ENCODE measurements at regions not wholly inside any gene's neighbourhood (a gene's known extent, or its start where the extent isn't known, plus 50 kb on each side); places are given as distances from the start of the nearest gene placed in this dataset.
A peak's percentile ranks its signal among the peaks of the same experiment; 100 is the strongest.

GRCh38 chr15:70362886-70363285 is 265.2 kb upstream of the TLE3 start:
- TF ChIP-seq CTCF (IDR thresholded peaks at IDR 0.05; ENCODE audit: low read depth, low read length, poor library complexity, severe bottlenecking), result peak; percentile 70
- no peak for TF ChIP-seq EZH2phosphoT487 (IDR thresholded peaks at IDR 0.05; ENCODE audit: borderline replicate concordance, low read length)
